HEK293 (cell line): ENCODE measurements at regions not wholly inside any gene's neighbourhood (a gene's known extent, or its start where the extent isn't known, plus 50 kb on each side); places are given as distances from the start of the nearest gene placed in this dataset.

Experiments
- CTCF ChIA-PET: fragments of 350-600 bp; formaldehyde crosslinking; extraction: SDS; loops from one replicate; lab custom pipeline; 2021; ENCODE audit warnings: antibody characterized with exemption; lab: Yijun Ruan, JAX
- POLR2A ChIA-PET: fragments of 300-600 bp; formaldehyde crosslinking; extraction: SDS; loops from one replicate; lab custom pipeline; 2020; ENCODE audit warnings: antibody characterized with exemption, inconsistent platforms; lab: Yijun Ruan, JAX
- H3K27ac ChIP-seq: fragments of 200-500 bp; sonication (Bioruptor generic); 2 replicates; pipeline ENCODE4 v1.5.1; 2014; ENCODE audit warnings: low read depth, low read length, control low read depth, inconsistent platforms; ENCODE audit errors: extremely low read depth
- H3K36me3 ChIP-seq, 2 experiments: fragments of 200-500 bp in 1 of 2; sonication (Bioruptor generic) in 1 of 2; 1 replicate in 1 of 2; 2 replicates in 1 of 2; pipeline ENCODE4 v1.5.1; 2014 to 2017; ENCODE audit warnings: inconsistent platforms in 2 of 2, low read length in 2 of 2; ENCODE audit not compliant: control insufficient read depth in 2 of 2, insufficient read depth in 1 of 2
- H3K4me1 ChIP-seq: fragments of 200-500 bp; sonication (Bioruptor generic); 2 replicates; pipeline ENCODE4 v1.5.1; 2014; ENCODE audit warnings: mild to moderate bottlenecking, low read length, inconsistent platforms; ENCODE audit not compliant: control insufficient read depth, insufficient read depth
- H3K4me3 ChIP-seq: 2 replicates; pipeline ENCODE4 v1.5.1; 2011; ENCODE audit warnings: low read depth, mild to moderate bottlenecking, control low read depth, low read length, moderate library complexity
- H3K9me3 ChIP-seq: fragments of 200-500 bp; sonication (Bioruptor generic); 2 replicates; pipeline ENCODE4 v1.5.1; 2014; ENCODE audit warnings: low read depth, low read length, inconsistent platforms; ENCODE audit not compliant: control insufficient read depth, insufficient read depth
- GFI1B ChIP-seq: fragments of 450-650 bp; formaldehyde crosslinking; IDR thresholded peaks from 2 replicates; pipeline ENCODE4 v1.5.1; 2016; ENCODE audit warnings: missing biosample characterization, missing genetic modification characterization
- HOXD13 ChIP-seq: sonication (generic); formaldehyde crosslinking; IDR thresholded peaks from 2 replicates; pipeline ENCODE4 v1.8.0; 2022; ENCODE audit warnings: missing genetic modification reagents, borderline replicate concordance
- SCRT2 ChIP-seq: fragments of 450-650 bp; formaldehyde crosslinking; IDR thresholded peaks from 2 replicates; pipeline ENCODE4 v1.5.1; 2016; ENCODE audit warnings: missing biosample characterization, missing genetic modification characterization
- TSHZ1 ChIP-seq: fragments of 450-650 bp; formaldehyde crosslinking; IDR thresholded peaks from 2 replicates; pipeline ENCODE4 v1.5.1; 2016; ENCODE audit warnings: missing biosample characterization, missing genetic modification characterization, borderline replicate concordance
- ZFHX2 ChIP-seq: fragments of 450-650 bp; formaldehyde crosslinking; conservative IDR thresholded peaks from 2 replicates; pipeline ENCODE4 v1.5.1; 2016; ENCODE audit warnings: missing biosample characterization, missing genetic modification characterization
- ZNF335 ChIP-seq: fragments of 450-650 bp; formaldehyde crosslinking; conservative IDR thresholded peaks from 2 replicates; pipeline ENCODE4 v1.5.1; 2016; ENCODE audit warnings: missing biosample characterization, missing genetic modification characterization
- ZNF366 ChIP-seq: fragments of 450-650 bp; formaldehyde crosslinking; conservative IDR thresholded peaks from 2 replicates; pipeline ENCODE4 v1.5.1; 2016; ENCODE audit warnings: missing biosample characterization, missing genetic modification characterization
- ZNF621 ChIP-seq: fragments of 450-650 bp; formaldehyde crosslinking; IDR thresholded peaks from 2 replicates; pipeline ENCODE4 v1.5.1; 2017; ENCODE audit warnings: missing biosample characterization, missing genetic modification characterization
- ZNF629 ChIP-seq: fragments of 450-650 bp; formaldehyde crosslinking; IDR thresholded peaks from 2 replicates; pipeline ENCODE4 v1.5.1; 2017; ENCODE audit warnings: missing biosample characterization, missing genetic modification characterization
- ZNF747 ChIP-seq: fragments of 450-650 bp; formaldehyde crosslinking; IDR thresholded peaks from 2 replicates; pipeline ENCODE4 v1.5.1; 2016; ENCODE audit warnings: missing biosample characterization, missing genetic modification characterization
- TF ChIP-seq, protein P1 (sequence below): fragments of 450-650 bp; formaldehyde crosslinking; IDR thresholded peaks from 2 replicates; pipeline ENCODE4 v1.5.1; 2017; ENCODE audit warnings: missing biosample characterization, missing genetic modification characterization
- TF ChIP-seq, protein P2 (sequence below): fragments of 450-650 bp; formaldehyde crosslinking; IDR thresholded peaks from 2 replicates; pipeline ENCODE4 v1.5.1; 2017; ENCODE audit warnings: missing biosample characterization, mild to moderate bottlenecking, missing genetic modification characterization, moderate library complexity
- TF ChIP-seq, protein P3 (sequence below): fragments of 450-650 bp; formaldehyde crosslinking; IDR thresholded peaks from 2 replicates; pipeline ENCODE4 v1.5.1; 2016; ENCODE audit warnings: missing biosample characterization, missing genetic modification characterization

DNA sequence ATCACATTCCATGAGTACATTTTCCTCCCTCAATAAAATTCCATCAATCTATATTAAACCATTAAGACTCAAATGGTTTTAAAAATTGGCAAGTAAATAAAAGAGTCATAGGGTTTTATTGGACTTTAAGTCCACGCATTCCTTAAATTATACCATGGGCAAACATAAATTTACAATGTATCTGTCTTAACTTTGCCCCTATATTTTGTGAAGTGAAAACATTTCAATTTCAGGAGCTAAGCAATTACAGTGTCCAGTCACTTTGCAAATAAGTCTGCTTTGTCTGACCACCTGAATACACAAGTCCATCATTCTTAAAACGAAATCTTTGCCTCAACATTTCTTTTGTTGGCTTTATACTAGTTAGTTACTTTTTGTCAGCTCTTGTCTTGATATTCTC is 197.5 kb upstream of the SEMA3D start (continued):
- TF ChIP-seq, protein P1, sequence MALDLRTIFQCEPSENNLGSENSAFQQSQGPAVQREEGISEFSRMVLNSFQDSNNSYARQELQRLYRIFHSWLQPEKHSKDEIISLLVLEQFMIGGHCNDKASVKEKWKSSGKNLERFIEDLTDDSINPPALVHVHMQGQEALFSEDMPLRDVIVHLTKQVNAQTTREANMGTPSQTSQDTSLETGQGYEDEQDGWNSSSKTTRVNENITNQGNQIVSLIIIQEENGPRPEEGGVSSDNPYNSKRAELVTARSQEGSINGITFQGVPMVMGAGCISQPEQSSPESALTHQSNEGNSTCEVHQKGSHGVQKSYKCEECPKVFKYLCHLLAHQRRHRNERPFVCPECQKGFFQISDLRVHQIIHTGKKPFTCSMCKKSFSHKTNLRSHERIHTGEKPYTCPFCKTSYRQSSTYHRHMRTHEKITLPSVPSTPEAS (tag by site-specific recombination), result no peak
- TF ChIP-seq, all 188 proteins: peak for 0

- no peak overlapping the region for H3K27ac ChIP-seq
- no peak for TF ChIP-seq SCRT2 (tag by site-specific recombination)
- TF ChIP-seq ZNF366, result no peak
- no peak for TF ChIP-seq ZFHX2 (tag by site-specific recombination)
- TF ChIP-seq, protein P2, sequence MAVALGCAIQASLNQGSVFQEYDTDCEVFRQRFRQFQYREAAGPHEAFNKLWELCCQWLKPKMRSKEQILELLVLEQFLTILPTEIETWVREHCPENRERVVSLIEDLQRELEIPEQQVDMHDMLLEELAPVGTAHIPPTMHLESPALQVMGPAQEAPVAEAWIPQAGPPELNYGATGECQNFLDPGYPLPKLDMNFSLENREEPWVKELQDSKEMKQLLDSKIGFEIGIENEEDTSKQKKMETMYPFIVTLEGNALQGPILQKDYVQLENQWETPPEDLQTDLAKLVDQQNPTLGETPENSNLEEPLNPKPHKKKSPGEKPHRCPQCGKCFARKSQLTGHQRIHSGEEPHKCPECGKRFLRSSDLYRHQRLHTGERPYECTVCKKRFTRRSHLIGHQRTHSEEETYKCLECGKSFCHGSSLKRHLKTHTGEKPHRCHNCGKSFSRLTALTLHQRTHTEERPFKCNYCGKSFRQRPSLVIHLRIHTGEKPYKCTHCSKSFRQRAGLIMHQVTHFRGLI, result no peak
- TF ChIP-seq HOXD13 (CRISPR knock-in tag), result no peak
- TF ChIP-seq, protein P3, sequence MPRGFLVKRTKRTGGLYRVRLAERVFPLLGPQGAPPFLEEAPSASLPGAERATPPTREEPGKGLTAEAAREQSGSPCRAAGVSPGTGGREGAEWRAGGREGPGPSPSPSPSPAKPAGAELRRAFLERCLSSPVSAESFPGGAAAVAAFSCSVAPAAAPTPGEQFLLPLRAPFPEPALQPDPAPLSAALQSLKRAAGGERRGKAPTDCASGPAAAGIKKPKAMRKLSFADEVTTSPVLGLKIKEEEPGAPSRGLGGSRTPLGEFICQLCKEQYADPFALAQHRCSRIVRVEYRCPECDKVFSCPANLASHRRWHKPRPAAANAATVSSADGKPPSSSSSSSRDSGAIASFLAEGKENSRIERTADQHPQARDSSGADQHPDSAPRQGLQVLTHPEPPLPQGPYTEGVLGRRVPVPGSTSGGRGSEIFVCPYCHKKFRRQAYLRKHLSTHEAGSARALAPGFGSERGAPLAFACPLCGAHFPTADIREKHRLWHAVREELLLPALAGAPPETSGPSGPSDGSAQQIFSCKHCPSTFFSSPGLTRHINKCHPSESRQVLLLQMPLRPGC, result no peak
- TF ChIP-seq, all 188 proteins: peak for 0
- CTCF ChIA-PET, result no interaction called here
- Histone ChIP-seq H3K9me3 (no peaks in the 10 kb centered on the region), H3K36me3 (no peaks in the 10 kb centered on the region), H3K4me3 (no peak overlapping the region), H3K4me1 (no peaks in the 10 kb centered on the region)
- POLR2A ChIA-PET, result no interaction called here
Observed at GRCh38 chr7:85381212-85381611, 194.4 kb upstream of the SEMA3D start.

DNA sequence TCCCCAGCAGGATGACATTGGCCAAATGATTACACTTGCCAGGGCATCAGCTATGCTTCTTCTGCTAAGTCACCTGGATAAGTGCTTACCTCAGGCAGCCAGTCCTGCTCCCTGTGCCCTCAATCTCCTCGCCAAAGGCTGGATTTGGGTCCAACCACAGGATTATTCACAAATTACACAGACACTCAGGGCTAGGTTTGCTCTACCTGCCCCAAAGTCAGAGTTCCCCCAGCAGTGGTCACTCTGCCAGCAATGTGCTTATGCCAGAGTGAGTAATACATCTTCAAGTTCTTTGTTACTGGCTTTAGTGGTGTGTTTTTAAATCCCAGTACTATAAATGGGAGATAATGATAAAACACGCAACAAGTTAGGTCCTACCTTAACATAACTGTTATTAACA is 189.7 kb upstream of the SEMA3D start:
- CTCF ChIA-PET, result no interaction called here
- no peak overlapping the region for H3K4me3 ChIP-seq
- no peaks in the 10 kb centered on the region for H3K9me3 ChIP-seq
- TF ChIP-seq ZNF335 (tag by site-specific recombination), result no peak
- no peak for TF ChIP-seq GFI1B (tag by site-specific recombination)
- no peak for TF ChIP-seq ZNF621 (tag by site-specific recombination)
- TF ChIP-seq ZNF629 (tag by site-specific recombination), result no peak
- TF ChIP-seq, all 188 proteins: peak for 0
- H3K36me3 ChIP-seq, result no peaks in the 10 kb centered on the region
- H3K27ac ChIP-seq, result no peak overlapping the region
- no peaks in the 10 kb centered on the region for H3K4me1 ChIP-seq
- POLR2A ChIA-PET, result no interaction called here

DNA sequence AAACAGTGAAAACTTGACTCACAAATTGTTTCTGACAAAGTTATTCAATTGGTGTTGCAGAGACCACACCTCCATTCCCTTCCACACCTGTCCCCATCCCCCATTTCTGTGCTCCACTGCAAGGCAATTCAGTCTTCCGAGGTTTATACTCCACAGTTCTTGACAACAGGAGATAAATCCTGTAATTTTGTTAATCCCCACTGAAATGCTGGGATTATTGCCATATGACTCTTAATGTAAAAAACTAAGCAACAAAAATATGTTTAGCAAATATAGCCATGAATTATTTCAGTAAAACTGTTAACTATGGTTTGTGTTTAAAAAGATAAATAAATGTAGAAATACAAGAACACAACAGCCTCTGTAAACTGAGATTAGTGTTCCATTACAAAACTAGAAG is 170.1 kb upstream of the SEMA3D start:
- no peaks in the 10 kb centered on the region for H3K9me3 ChIP-seq
- TF ChIP-seq, protein P3, result no peak
- TF ChIP-seq ZNF747 (tag by site-specific recombination), result no peak
- TF ChIP-seq TSHZ1 (tag by site-specific recombination), result no peak
- TF ChIP-seq, all 188 proteins: peak for 0
- CTCF ChIA-PET, result no interaction called here
- H3K36me3 ChIP-seq, result no peaks in the 10 kb centered on the region
- no peak overlapping the region for H3K27ac ChIP-seq
- POLR2A ChIA-PET, result no interaction called here
- H3K4me1 ChIP-seq, result no peaks in the 10 kb centered on the region
- no peak overlapping the region for H3K4me3 ChIP-seq
